Muscle layer of colon (tissue), 2 donors: ENCODE measurements at regions not wholly inside any gene's neighbourhood (a gene's known extent, or its start where the extent isn't known, plus 50 kb on each side); places are given as distances from the start of the nearest gene placed in this dataset.

Experiments
- H3K27ac ChIP-seq: one replicate; pipeline ENCODE4 v1.7.0; 2013; ENCODE audit warnings: low read depth, mild to moderate bottlenecking, low read length, moderate library complexity
- H3K27me3 ChIP-seq, 2 donors: one replicate each; pipeline ENCODE4 v1.7.0; 2013; ENCODE audit warnings: low read length in 2 of 2, mild to moderate bottlenecking in 2 of 2; ENCODE audit not compliant: insufficient read depth in 2 of 2, control insufficient read depth in 1 of 2
- H3K36me3 ChIP-seq: one replicate; pipeline ENCODE4 v1.7.0; 2013; ENCODE audit warnings: mild to moderate bottlenecking, low read length; ENCODE audit not compliant: insufficient read depth
- H3K4me1 ChIP-seq: one replicate; pipeline ENCODE4 v1.7.0; 2013; ENCODE audit warnings: mild to moderate bottlenecking, low read length; ENCODE audit not compliant: insufficient read depth
- H3K4me3 ChIP-seq, 2 donors: one replicate each; pipeline ENCODE4 v1.7.0; 2013; ENCODE audit warnings: low read length in 2 of 2, low read depth in 1 of 2, mild to moderate bottlenecking in 1 of 2, moderate library complexity in 1 of 2
- H3K9ac ChIP-seq: one replicate; pipeline ENCODE4 v1.7.0; 2013; ENCODE audit warnings: low read length
- H3K9me3 ChIP-seq: one replicate; pipeline ENCODE4 v1.7.0; 2013; ENCODE audit warnings: mild to moderate bottlenecking, low read length
- donor health status: abdominal sarcoma.
- donor health status: Adenocarcinoma of cecum.

- Histone ChIP-seq H3K36me3 (no peaks in the 10 kb centered on the region), H3K27ac (no peak overlapping the region), H3K27me3 (no peaks in the 10 kb centered on the region), H3K4me3 (no peak overlapping the region), H3K4me1 (no peaks in the 10 kb centered on the region), H3K9ac (no peak overlapping the region), H3K9me3 (no peaks in the 10 kb centered on the region)
Measured at GRCh38 chr1:221306239-221306638, 427.0 kb downstream of the HLX start.

GRCh38 chr1:221308534-221309511, 429.6 kb downstream of the HLX start:
- H3K9me3 ChIP-seq, result no peaks in the 10 kb centered on the region
- H3K36me3 ChIP-seq, result no peaks in the 10 kb centered on the region
- no peaks in the 10 kb centered on the region for H3K27me3 ChIP-seq
- no peak overlapping the region for H3K4me3 ChIP-seq
- no peak overlapping the region for H3K27ac ChIP-seq
- no peaks in the 10 kb centered on the region for H3K4me1 ChIP-seq
- no peak overlapping the region for H3K9ac ChIP-seq

- no peaks in the 10 kb centered on the region for H3K27me3 ChIP-seq
- no peaks in the 10 kb centered on the region for H3K36me3 ChIP-seq
- no peak overlapping the region for H3K9ac ChIP-seq
- no peaks in the 10 kb centered on the region for H3K9me3 ChIP-seq
- no peak overlapping the region for H3K4me3 ChIP-seq
- H3K4me1 ChIP-seq, result no peaks in the 10 kb centered on the region
- H3K27ac ChIP-seq, result no peak overlapping the region
Measured at GRCh38 chr1:221309723-221310122, 430.5 kb downstream of the HLX start.

- H3K4me3 ChIP-seq, result no peak overlapping the region
- H3K4me1 ChIP-seq, result peaks cover 3% of the 10 kb centered on the region
- no peaks in the 10 kb centered on the region for H3K36me3 ChIP-seq
- no peaks in the 10 kb centered on the region for H3K9me3 ChIP-seq
- no peak overlapping the region for H3K9ac ChIP-seq
- no peaks in the 10 kb centered on the region for H3K27me3 ChIP-seq
- no peak overlapping the region for H3K27ac ChIP-seq
Measured at GRCh38 chr1:221310180-221310579, 430.9 kb downstream of the HLX start.

GRCh38 chr1:221315330-221315729, 426.6 kb downstream of the DUSP10 start:
- H3K9ac ChIP-seq, result no peak overlapping the region
- no peak overlapping the region for H3K27ac ChIP-seq

GRCh38 chr1:221316491-221317056, 425.3 kb downstream of the DUSP10 start:
- Histone ChIP-seq H3K36me3 (no peaks in the 10 kb centered on the region), H3K27me3 (no peaks in the 10 kb centered on the region), H3K9ac (no peak overlapping the region), H3K9me3 (no peaks in the 10 kb centered on the region), H3K4me1 (peaks cover 5% of the 10 kb centered on the region), H3K27ac (no peak overlapping the region), H3K4me3 (no peak overlapping the region)

More at GRCh38 chr1:221315330-221315729, 426.6 kb downstream of the DUSP10 start:
- H3K4me3 ChIP-seq, result no peak overlapping the region
- no peaks in the 10 kb centered on the region for H3K36me3 ChIP-seq
- H3K4me1 ChIP-seq, result peaks cover 5% of the 10 kb centered on the region
- H3K9me3 ChIP-seq, result no peaks in the 10 kb centered on the region
- no peaks in the 10 kb centered on the region for H3K27me3 ChIP-seq

GRCh38 chr1:221317537-221317936, 424.4 kb downstream of the DUSP10 start:
- Histone ChIP-seq H3K4me1 (peaks cover 5% of the 10 kb centered on the region), H3K4me3 (no peak overlapping the region), H3K9ac (no peak overlapping the region), H3K36me3 (no peaks in the 10 kb centered on the region), H3K27ac (no peak overlapping the region), H3K9me3 (no peaks in the 10 kb centered on the region), H3K27me3 (no peaks in the 10 kb centered on the region)

GRCh38 chr1:221327954-221328353, 413.9 kb downstream of the DUSP10 start:
- H3K27ac ChIP-seq, result no peak overlapping the region
- peaks cover 5% of the 10 kb centered on the region for H3K9me3 ChIP-seq
- H3K4me1 ChIP-seq, result no peaks in the 10 kb centered on the region
- no peaks in the 10 kb centered on the region for H3K27me3 ChIP-seq
- no peak overlapping the region for H3K9ac ChIP-seq
- H3K36me3 ChIP-seq, result no peaks in the 10 kb centered on the region
- H3K4me3 ChIP-seq, result no peak overlapping the region

GRCh38 chr1:221328371-221328770, 413.5 kb downstream of the DUSP10 start:
- H3K9me3 ChIP-seq, result peaks cover 5% of the 10 kb centered on the region
- no peak overlapping the region for H3K9ac ChIP-seq
- no peaks in the 10 kb centered on the region for H3K36me3 ChIP-seq
- no peak overlapping the region for H3K4me3 ChIP-seq
- H3K4me1 ChIP-seq, result no peaks in the 10 kb centered on the region
- H3K27me3 ChIP-seq, result no peaks in the 10 kb centered on the region
- no peak overlapping the region for H3K27ac ChIP-seq

GRCh38 chr1:221331273-221332183, 410.4 kb downstream of the DUSP10 start:
- no peak overlapping the region for H3K4me3 ChIP-seq
- H3K9ac ChIP-seq, result no peak overlapping the region
- no peak overlapping the region for H3K27ac ChIP-seq
- no peaks in the 10 kb centered on the region for H3K27me3 ChIP-seq
- no peaks in the 10 kb centered on the region for H3K36me3 ChIP-seq
- peaks cover 22% of the 10 kb centered on the region for H3K4me1 ChIP-seq
- H3K9me3 ChIP-seq, result peaks cover 5% of the 10 kb centered on the region

GRCh38 chr1:221334062-221334461, 407.8 kb downstream of the DUSP10 start:
- H3K4me3 ChIP-seq, result no peak overlapping the region
- H3K36me3 ChIP-seq, result no peaks in the 10 kb centered on the region
- H3K9ac ChIP-seq, result no peak overlapping the region
- peaks cover 29% of the 10 kb centered on the region for H3K4me1 ChIP-seq
- peak overlapping the region; percentile 12 for H3K27ac ChIP-seq
- no peaks in the 10 kb centered on the region for H3K27me3 ChIP-seq
- peaks cover 5% of the 10 kb centered on the region for H3K9me3 ChIP-seq
